ENCODE measurements at regions not wholly inside any gene's neighbourhood (a gene's known extent, or its start where the extent isn't known, plus 50 kb on each side); places are given as distances from the start of the nearest gene placed in this dataset.

- CTCF ChIA-PET: interaction anchor here (0.6 to 1.1 kb wide), 3 partner anchors 12 to 59 kb away, joined by 3 read pairs; no protein-coding TSS in a partner anchor
- Histone ChIP-seq H3K4me3 (ENCODE audit: low read depth, low read length) (no peak overlapping the region), H3K36me3 (ENCODE audit: control insufficient read depth in 2 of 2, insufficient read depth in 1 of 2, low read length in 2 of 2) (no peaks in the 10 kb centered on the region), H3K9me3 (ENCODE audit: control insufficient read depth, insufficient read depth, low read depth, low read length) (no peaks in the 10 kb centered on the region), H3K4me1 (ENCODE audit: control insufficient read depth, insufficient read depth, low read length) (no peaks in the 10 kb centered on the region), H3K27ac (ENCODE audit: extremely low read depth, low read depth, low read length) (no peak overlapping the region)
- POLR2A ChIA-PET: no interaction called here
- no peak for TF ChIP-seq ZNF274 (IDR thresholded peaks at IDR 0.05; ENCODE audit: low read length)
- TF ChIP-seq ZNF274 (tag by site-specific recombination; IDR thresholded peaks at IDR 0.05; ENCODE audit: borderline replicate concordance): no peak
- no peak for TF ChIP-seq REST (tag by site-specific recombination; IDR thresholded peaks at IDR 0.05)
- no peak for TF ChIP-seq ZNF350 (tag by site-specific recombination; IDR thresholded peaks at IDR 0.05)
- TF ChIP-seq ZXDB (tag by site-specific recombination; IDR thresholded peaks at IDR 0.05): no peak
- no peak for TF ChIP-seq ZNF830 (tag by site-specific recombination; IDR thresholded peaks at IDR 0.05; ENCODE audit: low read depth)
These were observed 122.0 kb upstream of the SEL1L start for GRCh38 chr14:81655423-81656314.

GRCh38 chr14:81656811-81657210, 123.2 kb upstream of the SEL1L start:
- no peaks in the 10 kb centered on the region for H3K4me1 ChIP-seq (ENCODE audit: control insufficient read depth, insufficient read depth, low read length)
- no peak overlapping the region for H3K4me3 ChIP-seq (ENCODE audit: low read depth, low read length)
- ChIA-PET POLR2A (no interaction called here), CTCF (interaction anchor here (1.1 kb wide), 1 partner anchor 28 kb away, joined by 3 read pairs; no protein-coding TSS in a partner anchor)
- no peaks in the 10 kb centered on the region for H3K36me3 ChIP-seq (ENCODE audit: control insufficient read depth in 2 of 2, insufficient read depth in 1 of 2, low read length in 2 of 2)
- H3K9me3 ChIP-seq (ENCODE audit: control insufficient read depth, insufficient read depth, low read depth, low read length): no peaks in the 10 kb centered on the region
- H3K27ac ChIP-seq (ENCODE audit: extremely low read depth, low read depth, low read length): no peak overlapping the region
- TF ChIP-seq PRDM10 (tag by site-specific recombination; IDR thresholded peaks at IDR 0.05) (no peak), ZNF692 (tag by site-specific recombination; IDR thresholded peaks at IDR 0.05) (no peak), ZNF114 (tag by site-specific recombination; IDR thresholded peaks at IDR 0.05) (no peak), REPIN1 (tag by site-specific recombination; IDR thresholded peaks at IDR 0.05; ENCODE audit: low read depth) (no peak), ZNF785 (tag by site-specific recombination; IDR thresholded peaks at IDR 0.05) (no peak), ZNF843 (tag by site-specific recombination; IDR thresholded peaks at IDR 0.05) (no peak), PRDM4 (tag by site-specific recombination; IDR thresholded peaks at IDR 0.05) (no peak), ZNF596 (tag by site-specific recombination; IDR thresholded peaks at IDR 0.05) (no peak), ZNF639 (tag by site-specific recombination; IDR thresholded peaks at IDR 0.05) (no peak), ZNF266 (tag by site-specific recombination; IDR thresholded peaks at IDR 0.05; ENCODE audit: low read depth) (no peak), REST (tag by site-specific recombination; IDR thresholded peaks at IDR 0.05) (no peak)
